ENCODE measurements at regions not wholly inside any gene's neighbourhood (a gene's known extent, or its start where the extent isn't known, plus 50 kb on each side); places are given as distances from the start of the nearest gene placed in this dataset.
A peak's percentile ranks its signal among the peaks of the same experiment; 100 is the strongest.

- ATAC-seq, result peak in 1 of 2 donors; percentile 73
- intact Hi-C loops (cut with DNase I), result no loop called here
- no peak for DNase-seq
Observed at GRCh38 chr20:11651138-11651537, 266.6 kb upstream of the BTBD3 start.

- ATAC-seq (peak in 1 of 2 donors; percentile 55), DNase-seq (no peak)
- intact Hi-C loops (cut with DNase I), result no loop called here
Observed at GRCh38 chr20:11651647-11652046, 266.0 kb upstream of the BTBD3 start.

GRCh38 chr20:11652128-11652527 is 265.6 kb upstream of the BTBD3 start:
- DNase-seq (no peak), ATAC-seq (no peak)
- intact Hi-C loops (cut with DNase I), result no loop called here

GRCh38 chr20:11654766-11655165 is 262.9 kb upstream of the BTBD3 start:
- ATAC-seq, result no peak
- no peak for DNase-seq
- intact Hi-C loops (cut with DNase I), result no loop called here

- no peak for DNase-seq
- intact Hi-C loops (cut with DNase I), result no loop called here
- ATAC-seq, result no peak
Observed at GRCh38 chr20:11660673-11661072, 257.0 kb upstream of the BTBD3 start.

GRCh38 chr20:11671015-11671511 is 246.6 kb upstream of the BTBD3 start:
- intact Hi-C loops (cut with DNase I), result loop anchor here in 1 of 2 donors (10.0 kb wide), 2 partner anchors 534 to 1434 kb away; no protein-coding TSS in a partner anchor
- ATAC-seq, result no peak
- no peak for DNase-seq

- intact Hi-C loops (cut with DNase I), result loop anchor here in 1 of 2 donors (10.0 kb wide), 2 partner anchors 532 to 1432 kb away; no protein-coding TSS in a partner anchor
- DNase-seq, result no peak
- no peak for ATAC-seq
Observed at GRCh38 chr20:11672959-11673358, 244.7 kb upstream of the BTBD3 start.

GRCh38 chr20:11675920-11676629 is 241.6 kb upstream of the BTBD3 start:
- intact Hi-C loops (cut with DNase I), result loop anchor here (5.0 to 10.0 kb wide), 4 partner anchors 529 to 1429 kb away; no protein-coding TSS in a partner anchor
- ATAC-seq, result peak; percentile 25 to 53
- no peak for DNase-seq

GRCh38 chr20:11676630-11677287 is 240.9 kb upstream of the BTBD3 start:
- ATAC-seq, result peak; percentile 90 to 91
- peak; percentile 23 for DNase-seq
- intact Hi-C loops (cut with DNase I), result loop anchor here (5.0 to 10.0 kb wide), 4 partner anchors 528 to 1428 kb away; no protein-coding TSS in a partner anchor

- DNase-seq, result no peak
- ATAC-seq, result no peak
- intact Hi-C loops (cut with DNase I), result loop anchor here (5.0 to 10.0 kb wide), 4 partner anchors 527 to 1427 kb away; no protein-coding TSS in a partner anchor
Observed at GRCh38 chr20:11677428-11677827, 240.3 kb upstream of the BTBD3 start.

GRCh38 chr20:11677836-11678235 is 239.9 kb upstream of the BTBD3 start:
- DNase-seq, result no peak
- intact Hi-C loops (cut with DNase I), result loop anchor here (5.0 to 10.0 kb wide), 4 partner anchors 527 to 1427 kb away; no protein-coding TSS in a partner anchor
- ATAC-seq, result no peak

- DNase-seq, result no peak
- no peak for ATAC-seq
- intact Hi-C loops (cut with DNase I), result no loop called here
Observed at GRCh38 chr20:11682285-11682684, 235.4 kb upstream of the BTBD3 start.

- no peak for ATAC-seq
- intact Hi-C loops (cut with DNase I), result no loop called here
- no peak for DNase-seq
Observed at GRCh38 chr20:11686195-11686594, 231.5 kb upstream of the BTBD3 start.

GRCh38 chr20:11686820-11687543 is 230.7 kb upstream of the BTBD3 start:
- DNase-seq (peak; percentile 34), ATAC-seq (peak in 1 of 2 donors; percentile 78)
- intact Hi-C loops (cut with DNase I), result no loop called here

GRCh38 chr20:11687546-11688292 is 230.0 kb upstream of the BTBD3 start:
- DNase-seq (no peak), ATAC-seq (no peak)
- intact Hi-C loops (cut with DNase I), result no loop called here

GRCh38 chr20:11689262-11689661 is 228.4 kb upstream of the BTBD3 start:
- no peak for DNase-seq
- intact Hi-C loops (cut with DNase I), result no loop called here
- ATAC-seq, result no peak

- ATAC-seq (no peak), DNase-seq (no peak)
- intact Hi-C loops (cut with DNase I), result no loop called here
Observed at GRCh38 chr20:11691766-11692165, 225.9 kb upstream of the BTBD3 start.

- no peak for ATAC-seq
- intact Hi-C loops (cut with DNase I), result no loop called here
Observed at GRCh38 chr20:11692567-11692966, 225.1 kb upstream of the BTBD3 start.

GRCh38 chr20:11694467-11694866 is 223.2 kb upstream of the BTBD3 start:
- DNase-seq (no peak), ATAC-seq (no peak)
- intact Hi-C loops (cut with DNase I), result no loop called here

More at GRCh38 chr20:11692567-11692966, 225.1 kb upstream of the BTBD3 start:
- DNase-seq, result no peak

All from left cardiac atrium (tissue), 4 donors.